ENCODE measurements at regions not wholly inside any gene's neighbourhood (a gene's known extent, or its start where the extent isn't known, plus 50 kb on each side); places are given as distances from the start of the nearest gene placed in this dataset.

- TF ChIP-seq POLR2AphosphoS5 (IDR thresholded peaks at IDR 0.05; ENCODE audit: low read depth, low read length), result no peak
- TF ChIP-seq TAF1 (IDR thresholded peaks at IDR 0.05; ENCODE audit: borderline replicate concordance, insufficient read depth, low read length), result no peak
- no peak for TF ChIP-seq FOXP2 (optimal IDR thresholded peaks at IDR 0.05; ENCODE audit: borderline replicate concordance, extremely low read depth, extremely low read length, insufficient read depth)
- TF ChIP-seq REST (IDR thresholded peaks at IDR 0.05; ENCODE audit: insufficient read depth in 1 of 2, low read depth in 2 of 2, low read length in 2 of 2), result no peak
Observed at GRCh38 chr16:54806881-54807360, 123.7 kb upstream of the IRX5 start.
